HepG2 (cell line): ENCODE measurements at regions not wholly inside any gene's neighbourhood (a gene's known extent, or its start where the extent isn't known, plus 50 kb on each side); places are given as distances from the start of the nearest gene placed in this dataset.

Experiments
- ATAC-seq: fragments of 200-7000 bp; cut with Tn5 transposase; 3 replicates; pipeline ENCODE4 v1.9.1; 2020; ENCODE audit warnings: mild to moderate bottlenecking, moderate library complexity
- BruUV-seq: library from RNA; stranded (reverse); fragments of 400-500 nt; replicated peaks from 2 replicates; lab custom pipeline; 2021; lab: Mats Ljungman, UMichigan
- CTCF ChIA-PET: fragments of 300-600 bp; formaldehyde crosslinking; extraction: SDS; loops from one replicate; lab custom pipeline; 2021; ENCODE audit warnings: low total read pairs, inconsistent platforms, low intra/inter-chr PET ratio; lab: Yijun Ruan, JAX
- POLR2A ChIA-PET: fragments of 350-600 bp; sonication (Branson Sonifier 250); formaldehyde crosslinking; loops from one replicate; lab custom pipeline; 2020; ENCODE audit warnings: antibody characterized with exemption, inconsistent platforms; lab: Yijun Ruan, JAX
- DNase-seq: peaks from one replicate; pipeline ENCODE4 v3.0.0-alpha.2; 2015; ENCODE audit warnings: low spot score
- FAIRE-seq: peaks from 3 replicates; lab custom pipeline; 2011; peaks lifted over from hg19 to GRCh38; lab: Jason Lieb, UNC
- H2AFZ ChIP-seq: one replicate; pipeline ENCODE4 v1.6.1; 2011; ENCODE audit warnings: low read length, inconsistent platforms
- H3K27ac ChIP-seq: fragments of 300-600 bp; 3 replicates; pipeline ENCODE4 v1.8.0; 2011; ENCODE audit warnings: mixed run types, mild to moderate bottlenecking, mixed read lengths, low read length, inconsistent platforms; ENCODE audit not compliant: insufficient read depth; ENCODE audit errors: extremely low read length
- H3K27me3 ChIP-seq, 2 experiments: fragments of 200-600 bp in 1 of 2; 2 replicates in 1 of 2; 3 replicates in 1 of 2; pipeline versions ENCODE4 v1.6.0 to v1.8.0; 2011; ENCODE audit warnings: low read length in 2 of 2, mild to moderate bottlenecking in 2 of 2, moderate library complexity in 2 of 2, inconsistent platforms in 1 of 2; ENCODE audit not compliant: insufficient read depth in 2 of 2, control insufficient read depth in 1 of 2
- H3K36me3 ChIP-seq, 2 experiments: fragments of 200-600 bp in 1 of 2; replicated peaks in 1 of 2; 2 replicates in 1 of 2; 3 replicates in 1 of 2; pipeline versions ENCODE4 v1.5.1 to v1.8.0; 2011; ENCODE audit warnings: low read length in 2 of 2, inconsistent platforms in 1 of 2; ENCODE audit not compliant: insufficient read depth in 2 of 2, control insufficient read depth in 1 of 2
- H3K4me1 ChIP-seq: 2 replicates; pipeline ENCODE4 v1.5.1; 2012; ENCODE audit warnings: low read length, inconsistent platforms; ENCODE audit not compliant: insufficient read depth
- H3K4me2 ChIP-seq: 2 replicates; pipeline ENCODE4 v1.6.0; 2011; ENCODE audit warnings: low read depth, low read length, inconsistent platforms
- H3K4me3 ChIP-seq, 3 experiments: fragments of 200-600 bp in 1 of 3; sonication (generic), shearing (Covaris generic) in 1 of 3; replicated peaks in 1 of 3; 2 replicates each; pipeline ENCODE4 v1.5.1; 2011 to 2016; ENCODE audit warnings: low read length in 3 of 3, inconsistent platforms in 2 of 3, low read depth in 2 of 3, mild to moderate bottlenecking in 2 of 3, control low read depth in 1 of 3, mixed read lengths in 1 of 3; ENCODE audit not compliant: insufficient read depth in 1 of 3
- H3K79me2 ChIP-seq: one replicate; pipeline ENCODE4 v1.6.1; 2011; ENCODE audit warnings: low read length, inconsistent platforms; ENCODE audit not compliant: insufficient read depth
- H3K9ac ChIP-seq: 2 replicates; pipeline ENCODE4 v1.6.0; 2011; ENCODE audit warnings: mild to moderate bottlenecking, low read depth, low read length, inconsistent platforms; ENCODE audit not compliant: insufficient read depth
- H3K9me3 ChIP-seq: 2 replicates; pipeline ENCODE4 v1.5.1; 2012; ENCODE audit warnings: mild to moderate bottlenecking, low read length
- H4K20me1 ChIP-seq: 2 replicates; pipeline ENCODE4 v1.6.0; 2011; ENCODE audit warnings: inconsistent platforms, mild to moderate bottlenecking, low read length, moderate library complexity; ENCODE audit not compliant: insufficient read depth
- CBX2 ChIP-seq, 2 experiments: fragments of 200-600 bp in 1 of 2; sonication (generic); formaldehyde crosslinking in 1 of 2; IDR thresholded peaks; 2 replicates each; pipeline versions ENCODE4 v1.7.0 to v1.8.1; 2018 to 2022; ENCODE audit warnings: low read depth in 2 of 2, low read length in 1 of 2, mild to moderate bottlenecking in 1 of 2, missing genetic modification reagents in 1 of 2
- CTCF ChIP-seq: sonication (generic); formaldehyde crosslinking; IDR thresholded peaks from 2 replicates; pipeline ENCODE4 v1.5.0; 2020; ENCODE audit warnings: mild to moderate bottlenecking, missing genetic modification reagents, moderate library complexity
- GABPB1 ChIP-seq: IDR thresholded peaks from 2 replicates; pipeline ENCODE4 v1.6.1; 2016; ENCODE audit warnings: mild to moderate bottlenecking, missing genetic modification reagents, moderate library complexity, missing compliant biosample characterization
- JARID2 ChIP-seq: sonication (generic); formaldehyde crosslinking; IDR thresholded peaks from 2 replicates; pipeline ENCODE4 v1.8.1; 2023; ENCODE audit warnings: missing genetic modification reagents, inconsistent platforms; ENCODE audit not compliant: insufficient replicate concordance
- MATR3 ChIP-seq: sonication (generic); formaldehyde crosslinking; IDR thresholded peaks from 2 replicates; pipeline ENCODE4 v1.4.0; 2020; ENCODE audit warnings: missing genetic modification reagents
- PREB ChIP-seq: sonication (generic); formaldehyde crosslinking; IDR thresholded peaks from 2 replicates; pipeline ENCODE4 v1.4.0; 2020; ENCODE audit warnings: missing genetic modification reagents
- RAD21 ChIP-seq: fragments of 450-650 bp; formaldehyde crosslinking; IDR thresholded peaks from 2 replicates; pipeline ENCODE4 v1.5.0; 2020; ENCODE audit warnings: mild to moderate bottlenecking
- RBAK ChIP-seq: sonication (generic); formaldehyde crosslinking; IDR thresholded peaks from 2 replicates; pipeline ENCODE4 v1.5.1; 2020; ENCODE audit warnings: mild to moderate bottlenecking, missing genetic modification reagents
- RERE ChIP-seq: IDR thresholded peaks from 2 replicates; pipeline ENCODE4 v1.6.1; 2016; ENCODE audit warnings: low read depth, missing genetic modification reagents, missing compliant biosample characterization
- SMC3 ChIP-seq: IDR thresholded peaks from 2 replicates; pipeline ENCODE4 v1.6.1; 2011; ENCODE audit warnings: low read length, improper control_type of control experiment
- STAG1 ChIP-seq: sonication (generic); formaldehyde crosslinking; IDR thresholded peaks from 2 replicates; pipeline ENCODE4 v1.4.0; 2020; ENCODE audit warnings: missing genetic modification reagents
- TFDP1 ChIP-seq: IDR thresholded peaks from 2 replicates; pipeline ENCODE4 v1.6.1; 2016; ENCODE audit warnings: missing compliant biosample characterization, missing genetic modification reagents, borderline replicate concordance
- ZNF567 ChIP-seq: sonication (generic); formaldehyde crosslinking; IDR thresholded peaks from 2 replicates; pipeline ENCODE4 v1.8.1; 2023; ENCODE audit warnings: mild to moderate bottlenecking, missing genetic modification reagents, borderline replicate concordance
- ZNF652 ChIP-seq: IDR thresholded peaks from 2 replicates; pipeline ENCODE4 v1.6.1; 2016; ENCODE audit warnings: low read depth, borderline replicate concordance
- WGBS: methylation state at CpG from one replicate; pipeline ENCODE4 v1.1.6; 2017; ENCODE audit warnings: low lambda C conversion rate; 5-methylcytosine and 5-hydroxymethylcytosine counted together
- in situ Hi-C: cut with HindIII; loops from 2 replicates; pipeline ENCODE4 v1.10.0; 2017; ENCODE audit warnings: low pct_unique_long_range_greater_than_20kb; ENCODE audit not compliant: extremely low pct_ligation_motif_present
- intact Hi-C: fragments of 100-400 bp; cut with micrococcal nuclease; formaldehyde crosslinking; loops from one replicate; pipeline ENCODE4 v1.10.0; 2022; ENCODE audit not compliant: unreplicated experiment

- TF ChIP-seq RERE (CRISPR knock-in tag) (no peak), RBAK (CRISPR knock-in tag) (no peak), TFDP1 (CRISPR knock-in tag) (no peak), CBX2 (IDR thresholded peaks at IDR 0.05; ENCODE audit: low read depth, low read length) (no peak), CBX2 (CRISPR knock-in tag; IDR thresholded peaks at IDR 0.05; ENCODE audit: low read depth) (no peak), MATR3 (no peak), GABPB1 (CRISPR knock-in tag) (no peak)
Observed at GRCh38 chr2:185625604-185626003, 113.0 kb upstream of the FSIP2 start (continued).

GRCh38 chr2:185628985-185629384 lies 109.6 kb upstream of the FSIP2 start:
- ChIA-PET POLR2A (no interaction called here), CTCF (interaction anchor here (1.5 to 2.3 kb wide), 2 partner anchors 110 to 627 kb away, joined by 10 to 13 read pairs; partner anchors contain the start of gene FSIP2)
- FAIRE-seq (peak; percentile 62), ATAC-seq (peak; percentile 93), DNase-seq (peak; percentile 43)
- no peaks in the 10 kb centered on the region for H3K9me3 ChIP-seq
- no peak overlapping the region for H3K9ac ChIP-seq
- no peaks in the 10 kb centered on the region for H3K79me2 ChIP-seq
- intact Hi-C loops: loop anchor here (1.0 to 5.0 kb wide), 3 partner anchors 108 to 832 kb away; partner anchors contain the start of gene FSIP2
- H3K27ac ChIP-seq: no peak overlapping the region
- H3K4me3 ChIP-seq: no peak overlapping the region
- no peaks in the 10 kb centered on the region for H3K4me1 ChIP-seq
- H3K36me3 ChIP-seq: no peaks in the 10 kb centered on the region
- no peaks in the 10 kb centered on the region for H3K27me3 ChIP-seq
- H2AFZ ChIP-seq: no peak overlapping the region
- no TSS peak for BruUV-seq
- H3K4me2 ChIP-seq: no peak overlapping the region
- WGBS: 15% methylated on average over 4 of the region's 5 CpGs
- in situ Hi-C loops: no loop called here
- no peaks in the 10 kb centered on the region for H4K20me1 ChIP-seq
- TF ChIP-seq ZNF652 (CRISPR knock-in tag): peak; percentile 84
- TF ChIP-seq ZNF567: no peak
- no peak for TF ChIP-seq JARID2 (CRISPR knock-in tag)
- TF ChIP-seq SMC3: peak; percentile 80
- TF ChIP-seq STAG1: peak; percentile 63
- TF ChIP-seq RAD21: peak; percentile 41; the same call in 1 of the 2 replicates
- peak; percentile 73 for TF ChIP-seq CTCF (CRISPR knock-in tag)
- no peak for TF ChIP-seq PREB (CRISPR knock-in tag)
